ENCODE measurements at regions not wholly inside any gene's neighbourhood (a gene's known extent, or its start where the extent isn't known, plus 50 kb on each side); places are given as distances from the start of the nearest gene placed in this dataset.

- DNase-seq: no peak
- Histone ChIP-seq H3K4me1 (ENCODE audit: insufficient read depth, low read length) (no peaks in the 10 kb centered on the region), H4K20me1 (ENCODE audit: insufficient read depth, low read length) (no peaks in the 10 kb centered on the region), H3K9ac (ENCODE audit: low read depth, low read length) (no peak overlapping the region), H3K4me2 (ENCODE audit: insufficient read depth, low read length) (no peak overlapping the region), H3K27me3 (ENCODE audit: insufficient read depth, low read length, poor library complexity) (no peaks in the 10 kb centered on the region), H3K4me3 (ENCODE audit: low read depth in 1 of 2, low read length in 2 of 2) (no peak overlapping the region), H3K27ac (ENCODE audit: low read length) (no peak overlapping the region), H3K79me2 (ENCODE audit: insufficient read depth, low read length) (no peaks in the 10 kb centered on the region), H3K36me3 (ENCODE audit: insufficient read depth, low read length) (no peaks in the 10 kb centered on the region), H3K9me3 (ENCODE audit: insufficient read depth, low read length, severe bottlenecking) (no peaks in the 10 kb centered on the region), H2AFZ (ENCODE audit: low read depth, low read length) (no peak overlapping the region)
- ATAC-seq (ENCODE audit: insufficient read depth, low read depth): no peak
- no peak for TF ChIP-seq EZH2 (IDR thresholded peaks at IDR 0.05; ENCODE audit: borderline replicate concordance, low read depth, low read length, severe bottlenecking)
- no peak for TF ChIP-seq CTCF (IDR thresholded peaks at IDR 0.05; ENCODE audit: borderline replicate concordance, extremely low read depth, low read length, poor library complexity, severe bottlenecking)
Measured at GRCh38 chr2:84326831-84327432, 132.1 kb downstream of the SUCLG1 start.

GRCh38 chr2:84323890-84324289, 135.2 kb downstream of the SUCLG1 start:
- Histone ChIP-seq H3K36me3 (ENCODE audit: insufficient read depth, low read length) (no peaks in the 10 kb centered on the region), H4K20me1 (ENCODE audit: insufficient read depth, low read length) (no peaks in the 10 kb centered on the region), H3K4me3 (ENCODE audit: low read depth in 1 of 2, low read length in 2 of 2) (no peak overlapping the region), H3K4me2 (ENCODE audit: insufficient read depth, low read length) (no peak overlapping the region), H3K4me1 (ENCODE audit: insufficient read depth, low read length) (no peaks in the 10 kb centered on the region), H3K27ac (ENCODE audit: low read length) (no peak overlapping the region), H3K9ac (ENCODE audit: low read depth, low read length) (no peak overlapping the region), H3K9me3 (ENCODE audit: insufficient read depth, low read length, severe bottlenecking) (no peaks in the 10 kb centered on the region), H2AFZ (ENCODE audit: low read depth, low read length) (no peak overlapping the region), H3K27me3 (ENCODE audit: insufficient read depth, low read length, poor library complexity) (no peaks in the 10 kb centered on the region), H3K79me2 (ENCODE audit: insufficient read depth, low read length) (no peaks in the 10 kb centered on the region)
- ATAC-seq (ENCODE audit: insufficient read depth, low read depth) (no peak), DNase-seq (no peak)
- TF ChIP-seq CTCF (IDR thresholded peaks at IDR 0.05; ENCODE audit: borderline replicate concordance, extremely low read depth, low read length, poor library complexity, severe bottlenecking) (no peak), EZH2 (IDR thresholded peaks at IDR 0.05; ENCODE audit: borderline replicate concordance, low read depth, low read length, severe bottlenecking) (no peak)

GRCh38 chr2:84320940-84321339, 138.1 kb downstream of the SUCLG1 start:
- no peak for DNase-seq
- Histone ChIP-seq H3K36me3 (ENCODE audit: insufficient read depth, low read length) (no peaks in the 10 kb centered on the region), H3K27ac (ENCODE audit: low read length) (no peak overlapping the region), H4K20me1 (ENCODE audit: insufficient read depth, low read length) (no peaks in the 10 kb centered on the region), H3K4me1 (ENCODE audit: insufficient read depth, low read length) (no peaks in the 10 kb centered on the region), H3K27me3 (ENCODE audit: insufficient read depth, low read length, poor library complexity) (no peaks in the 10 kb centered on the region), H3K4me2 (ENCODE audit: insufficient read depth, low read length) (no peak overlapping the region), H3K9ac (ENCODE audit: low read depth, low read length) (no peak overlapping the region), H2AFZ (ENCODE audit: low read depth, low read length) (no peak overlapping the region), H3K4me3 (ENCODE audit: low read depth in 1 of 2, low read length in 2 of 2) (no peak overlapping the region), H3K9me3 (ENCODE audit: insufficient read depth, low read length, severe bottlenecking) (no peaks in the 10 kb centered on the region), H3K79me2 (ENCODE audit: insufficient read depth, low read length) (no peaks in the 10 kb centered on the region)
- TF ChIP-seq EZH2 (IDR thresholded peaks at IDR 0.05; ENCODE audit: borderline replicate concordance, low read depth, low read length, severe bottlenecking): no peak
- no peak for ATAC-seq (ENCODE audit: insufficient read depth, low read depth)

GRCh38 chr2:84319581-84319980, 139.5 kb downstream of the SUCLG1 start:
- ATAC-seq (ENCODE audit: insufficient read depth, low read depth) (no peak), DNase-seq (no peak)
- no peaks in the 10 kb centered on the region for H4K20me1 ChIP-seq (ENCODE audit: insufficient read depth, low read length)
- H3K4me1 ChIP-seq (ENCODE audit: insufficient read depth, low read length): no peaks in the 10 kb centered on the region
- no peaks in the 10 kb centered on the region for H3K27me3 ChIP-seq (ENCODE audit: insufficient read depth, low read length, poor library complexity)
- H3K9me3 ChIP-seq (ENCODE audit: insufficient read depth, low read length, severe bottlenecking): no peaks in the 10 kb centered on the region
- H3K36me3 ChIP-seq (ENCODE audit: insufficient read depth, low read length): no peaks in the 10 kb centered on the region
- no peak overlapping the region for H2AFZ ChIP-seq (ENCODE audit: low read depth, low read length)
- H3K4me3 ChIP-seq (ENCODE audit: low read depth in 1 of 2, low read length in 2 of 2): no peak overlapping the region
- TF ChIP-seq EZH2 (IDR thresholded peaks at IDR 0.05; ENCODE audit: borderline replicate concordance, low read depth, low read length, severe bottlenecking): no peak
- TF ChIP-seq CTCF (IDR thresholded peaks at IDR 0.05; ENCODE audit: borderline replicate concordance, extremely low read depth, low read length, poor library complexity, severe bottlenecking): no peak
- no peak overlapping the region for H3K4me2 ChIP-seq (ENCODE audit: insufficient read depth, low read length)
- H3K9ac ChIP-seq (ENCODE audit: low read depth, low read length): no peak overlapping the region
- no peak overlapping the region for H3K27ac ChIP-seq (ENCODE audit: low read length)
- H3K79me2 ChIP-seq (ENCODE audit: insufficient read depth, low read length): no peaks in the 10 kb centered on the region
